ENCODE measurements at regions not wholly inside any gene's neighbourhood (a gene's known extent, or its start where the extent isn't known, plus 50 kb on each side); places are given as distances from the start of the nearest gene placed in this dataset.

DNA sequence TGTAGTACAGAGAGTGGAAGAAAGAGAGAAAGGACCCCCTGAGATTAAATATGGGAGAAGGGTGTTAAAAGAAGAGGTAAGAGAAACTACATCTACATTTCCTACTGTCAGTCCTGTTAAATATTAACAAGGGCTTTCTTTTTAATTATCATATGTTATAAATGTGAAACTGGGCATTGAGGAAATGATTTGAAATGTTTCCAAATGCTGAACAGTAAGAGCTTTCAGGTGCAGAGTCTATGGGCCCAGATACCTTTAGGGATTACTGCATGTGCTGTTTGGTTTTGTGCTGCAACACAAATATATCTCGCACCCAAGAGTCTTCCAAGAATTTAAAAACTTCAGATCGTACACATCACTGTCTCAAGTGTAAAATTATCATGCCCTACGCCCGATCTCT lies 176.3 kb downstream of the RBM26 start:
- TF ChIP-seq, protein P1, sequence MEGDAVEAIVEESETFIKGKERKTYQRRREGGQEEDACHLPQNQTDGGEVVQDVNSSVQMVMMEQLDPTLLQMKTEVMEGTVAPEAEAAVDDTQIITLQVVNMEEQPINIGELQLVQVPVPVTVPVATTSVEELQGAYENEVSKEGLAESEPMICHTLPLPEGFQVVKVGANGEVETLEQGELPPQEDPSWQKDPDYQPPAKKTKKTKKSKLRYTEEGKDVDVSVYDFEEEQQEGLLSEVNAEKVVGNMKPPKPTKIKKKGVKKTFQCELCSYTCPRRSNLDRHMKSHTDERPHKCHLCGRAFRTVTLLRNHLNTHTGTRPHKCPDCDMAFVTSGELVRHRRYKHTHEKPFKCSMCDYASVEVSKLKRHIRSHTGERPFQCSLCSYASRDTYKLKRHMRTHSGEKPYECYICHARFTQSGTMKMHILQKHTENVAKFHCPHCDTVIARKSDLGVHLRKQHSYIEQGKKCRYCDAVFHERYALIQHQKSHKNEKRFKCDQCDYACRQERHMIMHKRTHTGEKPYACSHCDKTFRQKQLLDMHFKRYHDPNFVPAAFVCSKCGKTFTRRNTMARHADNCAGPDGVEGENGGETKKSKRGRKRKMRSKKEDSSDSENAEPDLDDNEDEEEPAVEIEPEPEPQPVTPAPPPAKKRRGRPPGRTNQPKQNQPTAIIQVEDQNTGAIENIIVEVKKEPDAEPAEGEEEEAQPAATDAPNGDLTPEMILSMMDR (tag by site-specific recombination; IDR thresholded peaks at IDR 0.05): no peak
- no peak for TF ChIP-seq SALL2 (tag by site-specific recombination; IDR thresholded peaks at IDR 0.05; ENCODE audit: borderline replicate concordance)
- TF ChIP-seq, protein P2, sequence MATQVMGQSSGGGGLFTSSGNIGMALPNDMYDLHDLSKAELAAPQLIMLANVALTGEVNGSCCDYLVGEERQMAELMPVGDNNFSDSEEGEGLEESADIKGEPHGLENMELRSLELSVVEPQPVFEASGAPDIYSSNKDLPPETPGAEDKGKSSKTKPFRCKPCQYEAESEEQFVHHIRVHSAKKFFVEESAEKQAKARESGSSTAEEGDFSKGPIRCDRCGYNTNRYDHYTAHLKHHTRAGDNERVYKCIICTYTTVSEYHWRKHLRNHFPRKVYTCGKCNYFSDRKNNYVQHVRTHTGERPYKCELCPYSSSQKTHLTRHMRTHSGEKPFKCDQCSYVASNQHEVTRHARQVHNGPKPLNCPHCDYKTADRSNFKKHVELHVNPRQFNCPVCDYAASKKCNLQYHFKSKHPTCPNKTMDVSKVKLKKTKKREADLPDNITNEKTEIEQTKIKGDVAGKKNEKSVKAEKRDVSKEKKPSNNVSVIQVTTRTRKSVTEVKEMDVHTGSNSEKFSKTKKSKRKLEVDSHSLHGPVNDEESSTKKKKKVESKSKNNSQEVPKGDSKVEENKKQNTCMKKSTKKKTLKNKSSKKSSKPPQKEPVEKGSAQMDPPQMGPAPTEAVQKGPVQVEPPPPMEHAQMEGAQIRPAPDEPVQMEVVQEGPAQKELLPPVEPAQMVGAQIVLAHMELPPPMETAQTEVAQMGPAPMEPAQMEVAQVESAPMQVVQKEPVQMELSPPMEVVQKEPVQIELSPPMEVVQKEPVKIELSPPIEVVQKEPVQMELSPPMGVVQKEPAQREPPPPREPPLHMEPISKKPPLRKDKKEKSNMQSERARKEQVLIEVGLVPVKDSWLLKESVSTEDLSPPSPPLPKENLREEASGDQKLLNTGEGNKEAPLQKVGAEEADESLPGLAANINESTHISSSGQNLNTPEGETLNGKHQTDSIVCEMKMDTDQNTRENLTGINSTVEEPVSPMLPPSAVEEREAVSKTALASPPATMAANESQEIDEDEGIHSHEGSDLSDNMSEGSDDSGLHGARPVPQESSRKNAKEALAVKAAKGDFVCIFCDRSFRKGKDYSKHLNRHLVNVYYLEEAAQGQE (tag by site-specific recombination; IDR thresholded peaks at IDR 0.05): no peak
